ENCODE measurements at regions not wholly inside any gene's neighbourhood (a gene's known extent, or its start where the extent isn't known, plus 50 kb on each side); places are given as distances from the start of the nearest gene placed in this dataset.
"Not testable (repeated sequence)": the region's sequence is repeated elsewhere in the genome, so short reads cannot be mapped to it uniquely, and the experiment has no call there.

GRCh38 chr9:65423691-65424436 lies 138.9 kb upstream of the FOXD4L5 start:
- H4K20me1 ChIP-seq (ENCODE audit: control insufficient read depth, insufficient read depth, low read length, poor library complexity, severe bottlenecking); POLR2A ChIA-PET; H3K4me3 Mint-ChIP-seq; H3K27me3 Mint-ChIP-seq; H3K27ac ChIP-seq (ENCODE audit: low read length in 2 of 2); H3K4me1 Mint-ChIP-seq; CTCF ChIA-PET; intact Hi-C loops (cut with micrococcal nuclease); H2AFZ ChIP-seq (ENCODE audit: insufficient read depth, low read depth, low read length, poor library complexity, severe bottlenecking); H3K79me2 ChIP-seq (ENCODE audit: control insufficient read depth, insufficient read depth, low read length); H3K4me1 ChIP-seq (ENCODE audit: control insufficient read depth in 2 of 2, insufficient read depth in 2 of 2, low read length in 2 of 2); H3K4me3 ChIP-seq (ENCODE audit: control extremely low read depth in 1 of 5, extremely low read depth in 1 of 5, insufficient read depth in 1 of 5, low read depth in 2 of 5, low read length in 4 of 5); ATAC-seq (ENCODE audit: low read depth); H3K9ac ChIP-seq (ENCODE audit: low read length); DNase-seq; H3K27ac Mint-ChIP-seq; H3K27me3 ChIP-seq (replicated peaks in 1 of 4; ENCODE audit: control extremely low read depth in 1 of 4, control insufficient read depth in 3 of 4, insufficient read depth in 4 of 4, low read length in 3 of 4); H3K4me2 ChIP-seq (replicated peaks; ENCODE audit: low read depth, low read length, poor library complexity, severe bottlenecking); H3K36me3 ChIP-seq (replicated peaks in 1 of 2; ENCODE audit: control extremely low read depth in 1 of 2, control insufficient read depth in 1 of 2, extremely low read depth in 1 of 2, insufficient read depth in 2 of 2, low read length in 1 of 2): not testable (repeated sequence)
- H3K9me3 Mint-ChIP-seq (ENCODE audit: insufficient read depth): peaks cover 14% of the 10 kb centered on the region
- 87% methylated on average over 18 of the region's 18 CpGs for WGBS (ENCODE audit: insufficient coverage)
- peaks cover 0 to 61% (median 0%) of the 10 kb centered on the region in 3 donors for H3K9me3 ChIP-seq (ENCODE audit: control extremely low read depth in 1 of 3, control insufficient read depth in 2 of 3, insufficient read depth in 1 of 3, low read length in 2 of 3)

GRCh38 chr9:65422966-65423690 lies 138.1 kb upstream of the FOXD4L5 start:
- CTCF ChIA-PET; H3K4me1 Mint-ChIP-seq; H3K4me3 Mint-ChIP-seq; DNase-seq; H3K27ac Mint-ChIP-seq; H3K4me1 ChIP-seq (ENCODE audit: control insufficient read depth in 2 of 2, insufficient read depth in 2 of 2, low read length in 2 of 2); H3K27me3 ChIP-seq (replicated peaks in 1 of 4; ENCODE audit: control extremely low read depth in 1 of 4, control insufficient read depth in 3 of 4, insufficient read depth in 4 of 4, low read length in 3 of 4); H3K27ac ChIP-seq (ENCODE audit: low read length in 2 of 2); H3K27me3 Mint-ChIP-seq; H2AFZ ChIP-seq (ENCODE audit: insufficient read depth, low read depth, low read length, poor library complexity, severe bottlenecking); ATAC-seq (ENCODE audit: low read depth); POLR2A ChIA-PET; H3K4me3 ChIP-seq (ENCODE audit: control extremely low read depth in 1 of 5, extremely low read depth in 1 of 5, insufficient read depth in 1 of 5, low read depth in 2 of 5, low read length in 4 of 5); H3K9ac ChIP-seq (ENCODE audit: low read length); intact Hi-C loops (cut with micrococcal nuclease); H3K79me2 ChIP-seq (ENCODE audit: control insufficient read depth, insufficient read depth, low read length); H4K20me1 ChIP-seq (ENCODE audit: control insufficient read depth, insufficient read depth, low read length, poor library complexity, severe bottlenecking); H3K36me3 ChIP-seq (replicated peaks in 1 of 2; ENCODE audit: control extremely low read depth in 1 of 2, control insufficient read depth in 1 of 2, extremely low read depth in 1 of 2, insufficient read depth in 2 of 2, low read length in 1 of 2); H3K4me2 ChIP-seq (replicated peaks; ENCODE audit: low read depth, low read length, poor library complexity, severe bottlenecking): not testable (repeated sequence)
- H3K9me3 Mint-ChIP-seq (ENCODE audit: insufficient read depth): peaks cover 14% of the 10 kb centered on the region
- H3K9me3 ChIP-seq (ENCODE audit: control extremely low read depth in 1 of 3, control insufficient read depth in 2 of 3, insufficient read depth in 1 of 3, low read length in 2 of 3): peaks cover 0 to 55% (median 0%) of the 10 kb centered on the region in 3 donors
- WGBS (ENCODE audit: insufficient coverage): 79% methylated on average over 11 of the region's 13 CpGs

DNA sequence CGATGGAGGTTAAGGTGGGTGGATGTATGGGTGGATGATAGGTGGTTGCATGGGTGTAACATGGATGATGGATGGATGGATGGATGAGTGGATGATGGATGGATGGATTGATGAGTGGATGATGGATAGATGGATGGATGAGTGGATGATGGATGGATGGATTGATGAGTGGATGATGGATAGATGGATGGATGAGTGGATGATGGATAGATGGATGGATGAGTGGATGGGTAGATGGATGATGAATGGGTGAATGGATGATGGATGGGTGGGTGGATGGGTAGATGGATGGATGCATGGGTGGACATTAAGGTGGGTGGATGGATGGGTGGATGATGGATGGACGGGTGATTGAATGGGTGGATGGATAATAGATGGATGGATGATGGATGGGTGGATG lies 136.5 kb upstream of the FOXD4L5 start:
- H2AFZ ChIP-seq (ENCODE audit: insufficient read depth, low read depth, low read length, poor library complexity, severe bottlenecking); H3K27me3 Mint-ChIP-seq; H3K4me1 Mint-ChIP-seq; POLR2A ChIA-PET; H3K79me2 ChIP-seq (ENCODE audit: control insufficient read depth, insufficient read depth, low read length); H3K36me3 ChIP-seq (replicated peaks in 1 of 2; ENCODE audit: control extremely low read depth in 1 of 2, control insufficient read depth in 1 of 2, extremely low read depth in 1 of 2, insufficient read depth in 2 of 2, low read length in 1 of 2); H3K4me2 ChIP-seq (replicated peaks; ENCODE audit: low read depth, low read length, poor library complexity, severe bottlenecking); DNase-seq; H4K20me1 ChIP-seq (ENCODE audit: control insufficient read depth, insufficient read depth, low read length, poor library complexity, severe bottlenecking); H3K27ac Mint-ChIP-seq; H3K27ac ChIP-seq (ENCODE audit: low read length in 2 of 2); H3K27me3 ChIP-seq (replicated peaks in 1 of 4; ENCODE audit: control extremely low read depth in 1 of 4, control insufficient read depth in 3 of 4, insufficient read depth in 4 of 4, low read length in 3 of 4); H3K4me1 ChIP-seq (ENCODE audit: control insufficient read depth in 2 of 2, insufficient read depth in 2 of 2, low read length in 2 of 2); CTCF ChIA-PET; H3K9ac ChIP-seq (ENCODE audit: low read length); H3K4me3 Mint-ChIP-seq; H3K4me3 ChIP-seq (ENCODE audit: control extremely low read depth in 1 of 5, extremely low read depth in 1 of 5, insufficient read depth in 1 of 5, low read depth in 2 of 5, low read length in 4 of 5); intact Hi-C loops (cut with micrococcal nuclease); ATAC-seq (ENCODE audit: low read depth): not testable (repeated sequence)
- peaks cover 0 to 39% (median 0%) of the 10 kb centered on the region in 3 donors for H3K9me3 ChIP-seq (ENCODE audit: control extremely low read depth in 1 of 3, control insufficient read depth in 2 of 3, insufficient read depth in 1 of 3, low read length in 2 of 3)
- 89% methylated on average over 2 of the region's 2 CpGs for WGBS (ENCODE audit: insufficient coverage)
- peaks cover 14% of the 10 kb centered on the region for H3K9me3 Mint-ChIP-seq (ENCODE audit: insufficient read depth)

Measured in B cell (primary cell).